NCI-H1105 (cell line): ENCODE measurements at regions not wholly inside any gene's neighbourhood (a gene's known extent, or its start where the extent isn't known, plus 50 kb on each side); places are given as distances from the start of the nearest gene placed in this dataset.
A peak's percentile ranks its signal among the peaks of the same experiment; 100 is the strongest.
"Not testable (repeated sequence)": the region's sequence is repeated elsewhere in the genome, so short reads cannot be mapped to it uniquely, and the experiment has no call there.

ENCODE experiments used
- DNase-seq: peaks from one replicate; lab custom pipeline; 2025; lab: John Stamatoyannopoulos, UW

- DNase-seq: no peak
Measured at GRCh38 chr6:145273136-145273535, 462.2 kb downstream of the EPM2A start.

GRCh38 chr6:145274083-145274482 is 461.2 kb downstream of the EPM2A start:
- no peak for DNase-seq

DNA sequence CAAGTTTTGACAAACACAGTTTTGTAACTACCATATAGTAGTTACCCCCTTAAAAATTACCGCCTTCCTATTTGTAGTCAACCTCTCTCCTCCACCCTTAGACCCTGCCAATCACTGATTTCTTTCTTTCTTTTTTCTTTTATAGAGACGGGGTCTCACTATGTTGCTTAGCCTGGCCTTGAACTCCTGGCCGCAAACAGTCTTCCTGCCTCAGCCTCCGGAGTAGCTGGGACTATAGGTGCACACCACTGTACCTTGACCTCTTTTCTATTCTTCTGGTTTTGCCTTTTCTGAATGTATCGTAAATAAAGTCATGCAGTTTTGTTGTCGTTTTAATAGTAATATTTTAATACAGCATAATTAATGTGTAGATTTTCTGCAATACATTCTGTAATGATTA is 460.3 kb downstream of the EPM2A start:
- no peak for DNase-seq

DNA sequence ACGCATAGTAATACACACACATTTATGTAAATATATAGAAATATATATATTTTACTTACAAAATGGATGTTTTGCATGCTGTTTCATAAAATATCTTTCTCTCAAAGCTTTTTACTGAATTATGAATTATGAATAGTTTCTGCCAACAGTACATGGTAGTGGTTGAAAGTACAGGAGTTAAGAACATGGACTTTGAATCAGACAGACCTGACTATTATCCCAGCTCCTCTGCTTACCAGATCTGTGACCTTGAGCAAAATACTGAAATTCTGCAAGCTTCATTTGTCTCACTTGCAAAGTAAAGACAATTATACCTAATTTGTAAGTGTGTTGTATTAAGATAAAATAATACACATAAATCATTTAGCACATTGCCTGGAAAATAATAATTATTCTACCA is 459.5 kb downstream of the EPM2A start:
- no peak for DNase-seq

GRCh38 chr6:145276756-145277155 is 458.6 kb downstream of the EPM2A start:
- no peak for DNase-seq

DNA sequence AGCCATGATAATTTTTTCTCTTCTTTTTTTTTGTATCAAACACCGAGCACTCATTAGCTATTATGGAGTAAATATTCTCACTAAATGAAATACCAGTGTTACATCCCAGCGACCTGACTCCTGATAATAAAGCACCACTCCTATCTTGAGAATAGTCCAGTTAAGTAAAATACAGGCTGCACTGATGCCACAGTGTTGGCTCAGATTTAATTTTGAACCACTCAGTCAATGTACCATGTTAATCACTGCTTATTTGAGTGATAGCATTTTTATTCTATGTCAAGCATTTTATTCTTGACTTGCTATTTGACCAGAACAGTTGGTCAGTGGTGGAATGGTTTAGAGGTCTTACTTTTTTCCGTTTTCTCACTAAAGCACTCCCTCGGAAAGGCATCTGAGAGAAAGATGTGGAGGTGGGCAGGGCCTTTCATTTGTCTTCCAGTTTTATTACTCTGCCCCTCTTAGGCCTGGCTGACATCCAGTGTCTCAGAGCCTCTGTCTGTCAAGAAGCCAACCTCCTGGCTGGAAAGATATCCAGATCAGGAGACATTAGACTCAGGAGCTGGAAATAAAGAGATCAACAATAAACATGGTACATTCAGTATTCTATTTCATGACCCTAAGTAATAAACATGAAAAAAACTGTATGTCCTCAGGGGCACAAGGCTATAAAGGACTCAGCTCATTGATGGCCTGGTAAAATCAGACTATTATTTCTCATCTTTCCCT is 457.8 kb downstream of the EPM2A start:
- DNase-seq: peak; percentile 32

DNA sequence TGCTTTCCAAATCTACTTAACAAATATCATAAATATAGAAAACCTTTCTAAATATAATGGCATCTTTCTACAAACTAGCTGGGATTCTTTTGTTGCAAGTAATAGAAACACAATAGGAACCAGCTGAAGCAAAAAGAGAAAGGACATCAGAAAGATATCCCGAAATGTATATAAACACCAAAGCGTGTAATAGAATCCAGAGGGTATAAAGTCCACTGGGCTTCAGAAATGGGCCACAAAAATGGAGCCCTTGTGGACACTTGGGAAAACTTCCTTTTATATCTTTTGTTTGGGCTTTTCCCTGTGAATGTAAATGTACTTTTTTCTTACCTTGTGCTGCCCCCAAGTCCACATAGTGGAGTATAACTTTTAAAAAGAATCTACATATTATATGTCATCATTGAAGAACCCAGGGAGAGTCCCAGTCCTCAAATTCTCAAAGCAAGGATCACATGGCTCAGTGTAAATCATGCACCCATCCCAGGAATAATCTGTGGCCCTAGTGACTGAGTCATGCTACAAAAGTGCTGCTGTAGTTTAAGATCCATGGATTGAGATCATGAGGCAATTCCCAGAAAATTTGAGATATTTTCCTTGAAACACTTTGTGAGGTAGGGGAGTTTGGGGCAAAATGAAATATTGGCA is 457.0 kb downstream of the EPM2A start:
- DNase-seq: no peak

DNA sequence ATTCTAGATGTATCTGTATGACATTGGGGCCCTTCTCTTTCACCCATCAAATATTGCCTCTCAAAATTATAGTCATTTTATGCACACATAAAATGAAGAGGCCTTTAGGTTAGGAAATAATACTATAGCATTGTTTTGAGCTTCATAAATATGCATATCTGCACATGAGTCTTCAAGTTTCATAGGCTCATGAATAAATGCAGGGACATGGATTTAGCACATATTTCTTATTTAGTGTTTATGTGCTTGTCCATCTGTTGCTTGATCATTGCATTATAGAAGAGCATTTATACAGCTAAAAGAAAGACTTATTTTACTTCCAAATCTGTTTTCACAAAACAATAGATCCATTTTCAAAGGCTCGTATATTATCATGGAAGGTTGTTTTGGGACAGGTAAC is 455.8 kb downstream of the EPM2A start:
- no peak for DNase-seq

- DNase-seq: no peak
Measured at GRCh38 chr6:145279993-145280392, 455.3 kb downstream of the EPM2A start.

DNA sequence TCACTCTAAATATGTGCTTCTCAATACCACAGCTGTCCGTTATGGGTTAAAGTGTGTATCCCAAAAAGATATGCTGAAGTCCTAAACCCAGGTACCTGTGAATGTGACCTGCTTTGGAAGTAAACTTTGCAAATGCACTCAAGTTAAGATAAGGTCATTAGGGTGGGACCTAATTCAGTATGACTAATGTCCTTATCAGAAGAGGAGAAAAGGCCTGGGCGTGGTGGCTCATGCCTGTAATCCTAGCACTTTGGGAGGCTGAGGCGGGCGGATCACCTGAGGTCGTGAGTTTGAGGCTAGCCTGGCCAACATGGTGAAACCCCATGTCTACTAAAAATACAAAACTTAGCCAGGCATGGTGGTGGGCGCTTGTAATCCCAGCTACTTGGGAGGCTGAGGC is 452.1 kb downstream of the EPM2A start:
- not testable (repeated sequence) for DNase-seq

DNA sequence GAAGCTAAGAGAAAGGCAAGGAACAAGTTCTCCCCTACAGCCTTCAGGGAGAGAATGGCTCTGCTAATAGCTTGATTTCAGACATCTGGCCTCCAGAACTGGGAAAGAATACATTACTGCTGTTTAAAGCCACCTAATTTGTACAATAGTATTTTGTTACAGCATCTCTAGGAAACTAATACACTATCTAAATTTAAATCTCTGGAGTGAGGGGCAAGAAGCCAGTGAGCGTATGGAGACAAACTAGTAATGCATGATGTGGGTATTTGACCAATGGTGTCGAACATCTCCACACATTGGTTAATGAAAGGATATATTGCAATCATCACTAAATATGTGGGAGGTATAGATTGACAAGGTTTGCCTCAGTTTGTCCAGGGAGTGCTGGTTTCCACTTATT is 451.5 kb downstream of the EPM2A start:
- DNase-seq: no peak

DNA sequence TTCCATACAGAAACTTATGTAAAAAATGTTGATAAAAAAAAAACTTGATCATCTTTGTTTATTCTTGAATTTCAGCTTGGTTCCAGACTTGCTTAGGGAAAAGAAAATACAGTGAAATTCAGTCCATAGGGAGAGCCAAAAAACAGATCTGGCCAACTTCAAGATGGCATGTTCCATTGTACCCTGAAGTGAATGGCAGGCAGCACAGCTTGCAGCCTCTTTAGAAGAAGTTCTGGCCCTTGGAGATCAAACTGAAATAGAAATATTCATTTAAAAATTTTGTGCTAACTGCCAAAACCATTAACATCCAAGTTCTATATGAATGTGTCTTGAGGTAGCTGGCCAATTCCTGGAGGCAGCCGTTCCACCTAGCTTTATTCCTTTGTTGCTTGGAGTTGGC is 448.4 kb downstream of the EPM2A start:
- no peak for DNase-seq

GRCh38 chr6:145289573-145289972 is 445.7 kb downstream of the EPM2A start:
- DNase-seq: no peak

- DNase-seq: no peak
Measured at GRCh38 chr6:145290122-145290521, 445.2 kb downstream of the EPM2A start.

DNA sequence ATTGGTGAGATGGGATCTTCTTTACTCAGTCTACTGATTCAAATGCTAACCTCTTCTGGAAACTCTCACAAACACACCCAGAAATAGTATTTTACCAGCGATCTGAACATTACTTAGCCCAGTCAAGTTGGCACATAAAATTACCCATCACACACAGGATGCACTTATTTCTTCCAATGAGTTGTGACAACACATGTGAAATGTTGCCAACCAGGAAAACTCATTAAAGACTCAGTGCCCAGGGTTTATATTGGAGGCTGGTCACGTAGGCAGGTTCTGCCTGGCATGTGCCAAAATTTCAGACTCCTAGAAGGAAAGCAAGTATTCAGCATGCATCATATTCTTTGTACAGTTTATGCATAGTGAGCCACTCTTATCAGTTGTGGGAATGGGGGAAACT is 443.3 kb downstream of the EPM2A start:
- no peak for DNase-seq

- DNase-seq: no peak
Measured at GRCh38 chr6:145294942-145295341, 440.4 kb downstream of the EPM2A start.

GRCh38 chr6:145295746-145296145 is 439.6 kb downstream of the EPM2A start:
- no peak for DNase-seq

GRCh38 chr6:145305670-145306069 is 429.6 kb downstream of the EPM2A start:
- DNase-seq: no peak

- no peak for DNase-seq
Measured at GRCh38 chr6:145306489-145306888, 428.8 kb downstream of the EPM2A start.

- DNase-seq: peak; percentile 29
Measured at GRCh38 chr6:145309842-145310535, 425.3 kb downstream of the EPM2A start.

- no peak for DNase-seq
Measured at GRCh38 chr6:145312481-145312880, 422.8 kb downstream of the EPM2A start.

DNA sequence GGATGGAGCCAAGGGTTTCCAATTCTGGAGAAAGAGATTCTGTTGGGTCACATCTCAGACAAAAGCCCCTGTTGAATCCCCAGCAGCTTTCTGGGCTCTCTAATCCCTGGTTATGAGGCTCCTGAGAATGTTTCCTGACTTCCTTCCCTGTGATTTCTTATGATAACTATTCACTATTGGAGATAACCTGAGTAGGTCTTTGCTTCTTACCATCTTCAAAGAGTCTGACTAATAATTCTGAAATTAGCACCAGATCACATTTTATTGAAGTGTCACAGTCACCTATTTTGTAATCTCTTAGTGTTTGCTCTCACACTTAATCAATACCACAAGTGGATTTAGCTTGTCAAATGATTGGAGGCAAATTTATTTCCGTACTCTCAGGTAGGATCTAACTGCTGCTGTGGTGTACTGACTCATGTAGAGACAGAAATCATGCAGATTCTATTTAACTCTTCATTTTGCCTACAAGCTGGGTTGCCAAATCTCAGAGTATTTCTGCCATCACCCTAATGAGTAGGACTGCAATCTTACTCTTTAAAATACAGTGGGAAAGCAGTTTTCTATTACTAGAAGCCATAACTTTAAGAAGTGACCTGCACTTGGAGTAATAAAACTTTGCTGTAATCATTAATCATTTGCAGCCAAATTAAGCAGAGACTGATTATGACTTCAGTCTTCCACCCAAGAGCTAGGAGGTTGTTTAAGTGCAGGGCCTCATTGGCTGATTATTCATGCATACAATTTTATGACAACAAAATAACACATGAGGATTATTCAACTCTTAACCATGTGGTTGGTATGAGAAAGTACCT is 422.1 kb downstream of the EPM2A start:
- DNase-seq: no peak
